GM12864 (cell line): ENCODE measurements at regions not wholly inside any gene's neighbourhood (a gene's known extent, or its start where the extent isn't known, plus 50 kb on each side); places are given as distances from the start of the nearest gene placed in this dataset.
"Not testable (repeated sequence)": the region's sequence is repeated elsewhere in the genome, so short reads cannot be mapped to it uniquely, and the experiment has no call there.

Experiments used
- DNase-seq: peaks from one replicate; pipeline ENCODE4 v3.0.0-alpha.2; 2011; ENCODE audit warnings: low read depth
- H3K4me3 ChIP-seq: 2 replicates; pipeline ENCODE4 v1.5.1; 2011; ENCODE audit warnings: mild to moderate bottlenecking, low read depth, low read length, control low read depth
- TF ChIP-seq, protein P1 (sequence below): IDR thresholded peaks from 2 replicates; pipeline ENCODE4 v1.5.1; 2011; ENCODE audit warnings: low read depth, mild to moderate bottlenecking, moderate library complexity, low read length, control low read depth, inconsistent platforms; ENCODE audit errors: missing control alignments

DNA sequence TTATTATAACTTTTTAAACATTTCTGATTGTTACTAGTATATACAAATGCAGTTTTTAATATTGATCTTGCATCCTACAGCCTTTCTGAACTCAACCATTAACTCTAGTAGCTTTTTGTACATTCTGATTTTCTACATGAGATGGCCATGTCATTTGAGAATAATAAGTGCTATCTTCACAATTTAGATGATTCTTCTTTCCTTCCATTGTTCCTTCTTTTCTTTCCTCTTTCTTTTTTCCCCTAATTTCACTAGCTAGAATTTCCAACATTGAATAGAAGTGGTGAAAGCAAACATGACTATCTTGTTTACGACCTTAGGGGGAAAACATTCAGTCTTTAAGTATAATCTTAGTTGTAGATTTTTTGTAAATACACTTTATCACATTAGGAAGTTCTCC, 128.2 kb upstream of the PRSS16 start:
- TF ChIP-seq, protein P1, sequence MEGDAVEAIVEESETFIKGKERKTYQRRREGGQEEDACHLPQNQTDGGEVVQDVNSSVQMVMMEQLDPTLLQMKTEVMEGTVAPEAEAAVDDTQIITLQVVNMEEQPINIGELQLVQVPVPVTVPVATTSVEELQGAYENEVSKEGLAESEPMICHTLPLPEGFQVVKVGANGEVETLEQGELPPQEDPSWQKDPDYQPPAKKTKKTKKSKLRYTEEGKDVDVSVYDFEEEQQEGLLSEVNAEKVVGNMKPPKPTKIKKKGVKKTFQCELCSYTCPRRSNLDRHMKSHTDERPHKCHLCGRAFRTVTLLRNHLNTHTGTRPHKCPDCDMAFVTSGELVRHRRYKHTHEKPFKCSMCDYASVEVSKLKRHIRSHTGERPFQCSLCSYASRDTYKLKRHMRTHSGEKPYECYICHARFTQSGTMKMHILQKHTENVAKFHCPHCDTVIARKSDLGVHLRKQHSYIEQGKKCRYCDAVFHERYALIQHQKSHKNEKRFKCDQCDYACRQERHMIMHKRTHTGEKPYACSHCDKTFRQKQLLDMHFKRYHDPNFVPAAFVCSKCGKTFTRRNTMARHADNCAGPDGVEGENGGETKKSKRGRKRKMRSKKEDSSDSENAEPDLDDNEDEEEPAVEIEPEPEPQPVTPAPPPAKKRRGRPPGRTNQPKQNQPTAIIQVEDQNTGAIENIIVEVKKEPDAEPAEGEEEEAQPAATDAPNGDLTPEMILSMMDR = no peak
- no peak for DNase-seq
- H3K4me3 ChIP-seq = no peak overlapping the region

DNA sequence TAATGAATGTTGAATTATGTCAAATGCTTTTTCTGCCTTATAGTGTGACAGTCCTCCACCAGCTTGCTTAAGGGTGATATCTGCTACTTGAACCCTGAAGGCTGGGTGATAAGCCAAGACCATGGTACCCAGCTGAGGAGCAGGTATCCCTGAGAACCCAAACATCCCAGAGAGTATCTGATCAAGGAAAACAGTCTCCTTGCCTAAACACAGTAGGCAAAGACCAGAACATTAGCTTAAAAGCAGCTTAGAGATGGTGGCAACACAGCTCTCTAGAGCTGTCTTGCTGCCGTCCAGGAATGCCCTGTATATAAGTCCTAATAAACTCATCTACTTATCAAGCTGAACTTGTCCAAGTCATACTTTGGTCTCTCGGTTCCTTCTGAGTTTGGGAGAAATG, 127.7 kb upstream of the PRSS16 start:
- DNase-seq = no peak
- H3K4me3 ChIP-seq = no peak overlapping the region
- TF ChIP-seq, protein P1 = no peak

DNA sequence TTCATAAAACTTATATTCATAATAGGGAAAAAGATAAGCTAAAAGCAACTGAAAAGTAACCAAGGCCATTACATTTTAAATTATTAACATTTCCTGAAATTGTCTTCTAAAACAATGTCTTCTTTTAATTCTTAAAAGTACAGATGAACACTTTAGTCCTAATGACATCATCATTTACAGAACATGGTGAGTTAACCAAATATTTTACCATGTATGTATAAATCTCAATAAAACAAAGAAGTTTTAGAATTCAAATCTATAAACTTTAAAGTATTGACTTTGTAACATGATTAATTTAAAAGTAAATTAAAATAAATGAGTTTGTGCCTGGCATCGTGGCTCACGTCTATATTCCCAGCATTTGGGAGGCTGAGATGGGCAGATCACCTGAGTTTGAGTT, 125.9 kb upstream of the PRSS16 start:
- no peak for DNase-seq
- no peak overlapping the region for H3K4me3 ChIP-seq
- TF ChIP-seq, protein P1 = no peak

DNA sequence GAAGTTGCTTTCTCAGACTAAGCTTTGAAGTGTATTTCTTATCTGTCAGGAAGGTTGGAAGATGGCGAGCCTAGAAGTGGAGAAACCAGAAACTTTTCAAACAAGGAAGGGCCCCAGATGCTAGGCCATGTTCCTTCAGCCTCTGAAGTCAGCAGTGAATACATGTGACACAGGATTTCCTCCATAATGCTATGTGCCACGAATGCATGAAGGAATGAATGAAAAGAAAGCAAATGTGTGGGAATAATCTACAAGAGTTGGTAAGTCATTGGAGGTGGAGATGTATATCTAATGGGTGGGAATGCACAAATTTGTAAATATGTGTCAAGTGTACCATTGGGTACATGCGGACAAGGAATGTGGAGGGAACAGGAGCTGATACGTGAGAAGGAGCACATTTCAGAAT, 123.2 kb upstream of the PRSS16 start:
- DNase-seq = no peak
- TF ChIP-seq, protein P1 = no peak
- H3K4me3 ChIP-seq = no peak overlapping the region

DNA sequence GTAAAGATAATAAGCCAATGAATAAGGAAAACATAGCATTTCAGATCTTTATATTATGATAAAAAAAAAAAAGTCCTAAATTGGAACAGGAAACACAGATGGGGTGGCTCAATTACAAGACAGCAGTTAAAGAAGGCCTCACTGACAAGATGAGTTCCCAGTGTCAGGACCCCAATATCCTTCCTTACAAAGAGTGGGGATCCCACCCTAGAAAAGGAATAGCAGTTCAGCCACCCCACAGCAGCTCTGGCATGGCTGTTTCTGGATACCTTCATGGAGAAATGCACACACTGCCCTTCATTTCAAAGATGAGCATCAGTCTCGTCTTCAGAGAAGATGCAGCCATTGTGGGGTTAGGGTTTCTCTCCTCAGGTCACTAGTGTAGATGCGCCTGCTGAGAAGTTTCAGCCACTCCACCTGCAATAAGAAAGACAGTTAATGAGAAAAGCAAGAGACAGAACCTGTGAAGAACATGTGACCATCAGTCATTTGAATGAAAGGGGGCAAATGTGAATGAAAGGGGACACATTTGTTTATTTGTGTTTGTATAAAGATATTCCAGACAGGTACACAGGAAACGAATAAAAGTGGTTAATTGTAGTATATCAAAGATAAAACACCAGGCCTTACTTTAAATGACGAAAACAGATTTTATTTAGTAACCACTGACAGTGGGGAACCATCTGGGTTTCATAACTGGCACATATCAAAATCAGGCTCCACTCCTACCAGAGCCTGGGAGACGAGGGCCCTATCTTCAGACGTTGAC, 121.3 kb upstream of the PRSS16 start:
- TF ChIP-seq, protein P1 = no peak
- no peak for DNase-seq
- H3K4me3 ChIP-seq = peak overlapping the region; percentile 31; the same call in 1 of the 2 replicates

DNA sequence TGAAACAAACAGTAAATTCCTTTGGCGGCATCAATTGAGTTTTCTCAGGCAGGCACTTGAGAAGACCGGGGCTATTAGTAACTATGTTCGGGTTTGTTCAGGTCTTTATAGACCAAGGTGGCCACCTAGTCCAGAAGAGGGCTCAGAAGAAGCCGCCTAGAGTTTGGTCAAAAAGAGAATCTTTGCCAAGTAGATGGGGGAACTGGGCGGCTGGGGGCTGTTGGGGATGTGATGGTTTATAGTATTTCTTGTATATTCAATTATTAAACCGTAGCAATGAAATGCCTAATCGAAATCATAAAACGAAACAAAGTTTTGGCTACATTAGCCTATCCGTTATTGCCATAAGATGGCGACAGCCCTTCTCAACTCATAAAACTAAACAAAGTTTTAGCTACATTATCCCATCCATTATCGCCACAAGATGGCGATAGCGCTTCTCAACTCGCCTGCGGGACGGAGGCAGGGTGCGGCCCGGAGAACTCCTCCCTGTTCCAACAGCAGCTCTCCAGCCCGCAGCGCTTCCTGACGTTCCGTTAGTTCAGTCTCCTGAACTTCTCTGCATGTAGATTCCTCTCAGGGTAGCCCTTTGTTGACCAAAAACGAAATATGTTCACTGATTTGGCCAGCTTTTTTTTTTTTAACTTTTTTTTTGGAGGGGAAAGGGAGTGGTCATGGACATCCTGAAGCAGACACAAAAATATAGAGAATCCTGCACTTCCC, 120.5 kb upstream of the PRSS16 start:
- H3K4me3 ChIP-seq = peak overlapping the region; percentile 53

GRCh38 chr6:27127874-27128273, 119.6 kb upstream of the PRSS16 start:
- DNase-seq, H3K4me3 ChIP-seq: not testable (repeated sequence)

More for the DNA sequence above, 120.5 kb upstream of the PRSS16 start:
- DNase-seq = peak; percentile 70
- TF ChIP-seq, protein P1 = peak; percentile 72
